ENCODE measurements at regions not wholly inside any gene's neighbourhood (a gene's known extent, or its start where the extent isn't known, plus 50 kb on each side); places are given as distances from the start of the nearest gene placed in this dataset.

DNA sequence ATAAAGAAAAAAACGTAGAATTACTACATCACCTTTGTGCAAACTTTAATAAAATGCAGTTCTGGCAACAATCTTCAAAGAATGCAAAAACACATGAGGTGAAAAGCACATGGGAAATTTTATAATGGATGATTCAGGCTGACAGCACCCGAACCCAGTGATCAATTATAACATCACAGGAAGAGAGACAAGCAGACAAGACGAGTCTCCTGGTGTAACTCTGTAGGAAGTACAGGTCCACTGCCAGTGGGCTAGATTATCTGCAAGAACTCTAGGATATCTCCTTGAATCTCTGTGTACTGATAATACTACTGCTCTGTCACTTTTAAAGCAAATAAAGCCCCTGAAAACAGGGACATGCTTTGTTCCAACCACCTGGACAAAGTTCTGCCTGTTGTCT lies 58.9 kb upstream of the NXF3 start:
- Histone ChIP-seq H3K27ac (no peak overlapping the region), H3K27me3 (no peaks in the 10 kb centered on the region), H3K9me3 (no peaks in the 10 kb centered on the region), H3K36me3 (no peaks in the 10 kb centered on the region), H3K4me1 (ENCODE audit: insufficient read depth) (no peaks in the 10 kb centered on the region), H3K4me3 (no peak overlapping the region)
- WGBS, 3 donors = 37 to 56% (median 40%) methylated on average over 3 of the region's 3 CpGs
- TF ChIP-seq, protein P1, sequence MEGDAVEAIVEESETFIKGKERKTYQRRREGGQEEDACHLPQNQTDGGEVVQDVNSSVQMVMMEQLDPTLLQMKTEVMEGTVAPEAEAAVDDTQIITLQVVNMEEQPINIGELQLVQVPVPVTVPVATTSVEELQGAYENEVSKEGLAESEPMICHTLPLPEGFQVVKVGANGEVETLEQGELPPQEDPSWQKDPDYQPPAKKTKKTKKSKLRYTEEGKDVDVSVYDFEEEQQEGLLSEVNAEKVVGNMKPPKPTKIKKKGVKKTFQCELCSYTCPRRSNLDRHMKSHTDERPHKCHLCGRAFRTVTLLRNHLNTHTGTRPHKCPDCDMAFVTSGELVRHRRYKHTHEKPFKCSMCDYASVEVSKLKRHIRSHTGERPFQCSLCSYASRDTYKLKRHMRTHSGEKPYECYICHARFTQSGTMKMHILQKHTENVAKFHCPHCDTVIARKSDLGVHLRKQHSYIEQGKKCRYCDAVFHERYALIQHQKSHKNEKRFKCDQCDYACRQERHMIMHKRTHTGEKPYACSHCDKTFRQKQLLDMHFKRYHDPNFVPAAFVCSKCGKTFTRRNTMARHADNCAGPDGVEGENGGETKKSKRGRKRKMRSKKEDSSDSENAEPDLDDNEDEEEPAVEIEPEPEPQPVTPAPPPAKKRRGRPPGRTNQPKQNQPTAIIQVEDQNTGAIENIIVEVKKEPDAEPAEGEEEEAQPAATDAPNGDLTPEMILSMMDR (IDR thresholded peaks at IDR 0.05) = no peak
- TF ChIP-seq EP300 (IDR thresholded peaks at IDR 0.05) (no peak), POLR2A (IDR thresholded peaks at IDR 0.05) (no peak)
- intact Hi-C loops (cut with DNase I) = loop anchor here in 1 of 4 donors (10.0 kb wide), 1 partner anchor 217 kb away; the partner anchor contains the start of gene RAB40AL
- DNase-seq = no peak

DNA sequence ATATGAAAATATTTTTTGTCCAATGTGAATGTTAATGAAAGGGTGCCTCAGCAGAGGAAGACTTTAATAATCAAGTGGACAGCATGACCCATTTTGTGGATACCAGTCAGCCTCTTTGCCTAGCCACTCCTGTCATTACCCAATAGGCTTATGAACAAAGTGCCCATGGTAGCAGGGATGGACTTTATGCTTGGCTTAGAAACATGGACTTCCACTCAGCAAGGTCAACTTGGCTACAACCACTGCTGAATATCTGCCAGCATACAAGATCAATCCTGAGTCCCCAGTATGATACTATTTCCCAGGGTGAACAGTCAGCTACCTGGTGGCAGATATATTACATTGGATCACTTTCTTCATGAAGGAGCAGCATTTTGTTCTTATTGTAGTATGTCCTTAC lies 56.7 kb upstream of the NXF3 start:
- Histone ChIP-seq H3K4me3 (no peak overlapping the region), H3K4me1 (ENCODE audit: insufficient read depth) (no peaks in the 10 kb centered on the region), H3K9me3 (no peaks in the 10 kb centered on the region), H3K27ac (no peak overlapping the region), H3K27me3 (no peaks in the 10 kb centered on the region), H3K36me3 (no peaks in the 10 kb centered on the region)
- TF ChIP-seq EP300 (IDR thresholded peaks at IDR 0.05) (no peak), POLR2A (IDR thresholded peaks at IDR 0.05) (no peak)
- TF ChIP-seq, protein P1 (IDR thresholded peaks at IDR 0.05) = no peak
- intact Hi-C loops (cut with DNase I) = loop anchor here in 1 of 4 donors (10.0 kb wide), 1 partner anchor 215 kb away; the partner anchor contains the start of gene RAB40AL
- no peak for DNase-seq

DNA sequence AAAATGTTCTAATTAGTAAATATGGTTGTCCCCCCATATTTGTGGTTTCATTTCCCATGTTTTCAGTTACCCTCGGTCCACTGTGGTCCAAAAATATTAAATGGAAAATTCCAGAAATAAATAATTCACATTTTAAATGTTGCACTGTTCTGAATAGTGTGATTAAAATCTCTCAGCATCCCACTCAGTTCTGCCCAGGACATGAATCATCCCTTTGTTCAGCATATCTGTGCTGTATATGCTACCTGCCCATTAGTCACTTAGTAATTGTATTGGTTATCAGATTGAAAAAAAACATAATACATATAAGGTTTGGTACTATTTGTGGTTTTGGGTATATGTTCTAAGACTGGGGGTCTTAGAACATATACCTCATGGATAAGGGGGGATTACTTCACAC lies 55.1 kb upstream of the NXF3 start:
- 54 to 71% (median 59%) methylated on average over 1 of the region's 1 CpG for WGBS, 3 donors
- intact Hi-C loops (cut with DNase I) = no loop called here
- Histone ChIP-seq H3K27ac (no peak overlapping the region), H3K36me3 (no peaks in the 10 kb centered on the region), H3K9me3 (no peaks in the 10 kb centered on the region), H3K4me3 (no peak overlapping the region), H3K4me1 (ENCODE audit: insufficient read depth) (no peaks in the 10 kb centered on the region), H3K27me3 (no peaks in the 10 kb centered on the region)
- no peak for DNase-seq
- TF ChIP-seq, protein P1 (IDR thresholded peaks at IDR 0.05) = no peak
- TF ChIP-seq POLR2A (IDR thresholded peaks at IDR 0.05) = no peak
- TF ChIP-seq EP300 (IDR thresholded peaks at IDR 0.05) = no peak

All from ovary (tissue), 7 donors.